Small intestine (tissue), 7 donors: ENCODE measurements at regions not wholly inside any gene's neighbourhood (a gene's known extent, or its start where the extent isn't known, plus 50 kb on each side); places are given as distances from the start of the nearest gene placed in this dataset.

Source experiments
- DNase-seq, 2 donors: peaks; one replicate each; pipeline versions ENCODE4 v3.0.0 to v3.0.0-alpha.2; 2013
- FAIRE-seq: peaks from 2 replicates; lab custom pipeline; 2012; peaks lifted over from hg19 to GRCh38; lab: Jason Lieb, UNC
- H3K27ac ChIP-seq, 3 donors: one replicate each; pipeline ENCODE4 v1.5.1; 2013; ENCODE audit warnings: low read length in 2 of 3, mild to moderate bottlenecking in 2 of 3, control low read depth in 1 of 3, inconsistent platforms in 1 of 3, low read depth in 1 of 3, moderate library complexity in 1 of 3
- H3K27me3 ChIP-seq, 3 donors: one replicate each; pipeline ENCODE4 v1.6.1; 2013; ENCODE audit warnings: low read length in 3 of 3, inconsistent platforms in 1 of 3; ENCODE audit not compliant: control insufficient read depth in 3 of 3, insufficient read depth in 3 of 3
- H3K36me3 ChIP-seq, 3 donors: one replicate each; pipeline ENCODE4 v1.6.1; 2013; ENCODE audit warnings: low read length in 3 of 3, inconsistent platforms in 1 of 3, low read depth in 1 of 3, mild to moderate bottlenecking in 1 of 3, moderate library complexity in 1 of 3; ENCODE audit not compliant: control insufficient read depth in 3 of 3, insufficient read depth in 2 of 3
- H3K4me1 ChIP-seq, 3 donors: one replicate each; pipeline ENCODE4 v1.6.1; 2013; ENCODE audit warnings: low read length in 2 of 3, inconsistent platforms in 1 of 3, low read depth in 1 of 3, mild to moderate bottlenecking in 1 of 3, moderate library complexity in 1 of 3; ENCODE audit not compliant: control insufficient read depth in 3 of 3, insufficient read depth in 2 of 3
- H3K4me3 ChIP-seq, 3 donors: one replicate each; pipeline ENCODE4 v1.5.1; 2013; ENCODE audit warnings: low read length in 3 of 3, control low read depth in 1 of 3, inconsistent platforms in 1 of 3, low read depth in 1 of 3, mild to moderate bottlenecking in 1 of 3, moderate library complexity in 1 of 3
- H3K9me3 ChIP-seq, 2 donors: one replicate each; pipeline ENCODE4 v1.6.1; 2013; ENCODE audit warnings: low read depth in 1 of 2, low read length in 1 of 2; ENCODE audit not compliant: control insufficient read depth in 2 of 2, insufficient read depth in 1 of 2
- WGBS, 3 donors: extraction: QIAGEN DNeasy Blood & Tissue Kit; methylation state at CpG; one replicate each; pipeline ENCODE4 v1.1.7; 2013; 5-methylcytosine and 5-hydroxymethylcytosine counted together
- donor health status: healthy with polysubstance abuse.
- donor health status: control.
- donor health status: control.
- donor health status: Bipolar disorder and iron deficiency.
- donor health status: healthy.

DNA sequence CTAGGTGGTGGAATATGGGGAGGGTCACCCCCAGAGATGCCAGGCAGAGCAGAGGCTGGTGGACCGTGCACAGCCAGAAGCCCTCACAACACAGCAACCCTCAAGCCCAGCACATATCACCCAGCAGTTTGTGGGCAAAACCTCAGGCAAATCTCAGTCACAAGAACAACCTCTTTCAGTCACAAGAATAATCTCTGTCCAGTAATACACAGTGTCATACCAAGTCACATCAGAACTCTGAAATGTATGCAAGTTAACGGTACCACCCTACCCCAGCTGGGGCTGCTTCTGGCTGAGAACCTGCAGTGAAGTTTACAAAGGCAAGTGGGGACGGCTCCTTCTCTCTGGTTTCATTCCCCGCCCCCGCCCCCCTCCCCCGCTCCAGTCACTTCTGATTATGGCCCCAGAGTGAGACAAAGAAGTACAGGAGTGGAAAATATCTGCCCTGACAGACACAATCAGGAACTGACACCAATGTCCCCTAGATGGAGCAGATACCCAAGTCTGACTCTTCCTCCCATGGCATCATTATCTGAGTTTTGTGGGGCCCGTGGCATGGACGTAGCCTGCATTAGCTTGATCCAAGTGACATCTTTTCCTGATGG, 480.9 kb upstream of the TMEM132C start:
- FAIRE-seq (no peak), DNase-seq (no peak)
- WGBS, 3 donors, result 58 to 66% (median 65%) methylated on average over 8 of the region's 8 CpGs
- H3K27ac ChIP-seq, result no peak overlapping the region
- H3K4me3 ChIP-seq, result no peak overlapping the region
- no peaks in the 10 kb centered on the region for H3K9me3 ChIP-seq
- H3K36me3 ChIP-seq, result no peaks in the 10 kb centered on the region
- no peaks in the 10 kb centered on the region for H3K27me3 ChIP-seq
- no peaks in the 10 kb centered on the region for H3K4me1 ChIP-seq

DNA sequence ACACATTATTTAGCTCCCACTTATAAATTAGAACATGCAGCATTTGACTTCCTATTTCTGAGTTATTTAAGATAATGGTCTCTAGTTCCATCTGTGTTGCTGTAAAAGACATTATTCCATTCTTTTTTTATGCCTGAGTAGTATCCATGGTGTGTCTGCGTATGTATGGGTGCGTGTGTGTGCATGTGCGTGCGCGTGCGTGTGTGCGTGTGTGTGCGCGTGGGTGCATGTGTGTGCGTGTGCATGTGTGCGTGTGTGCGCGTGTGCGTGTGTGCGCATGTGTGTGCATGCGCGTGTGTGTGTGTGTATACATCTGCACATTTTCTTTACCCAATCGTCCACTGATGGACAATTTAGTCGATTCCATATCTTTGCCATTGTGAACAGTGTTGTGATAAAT, 479.4 kb upstream of the TMEM132C start:
- H3K27ac ChIP-seq, result no peak overlapping the region
- whole genome bisulfite sequencing, 3 donors, result 77 to 88% (median 87%) methylated on average over 19 of the region's 19 CpGs
- no peak for FAIRE-seq

DNA sequence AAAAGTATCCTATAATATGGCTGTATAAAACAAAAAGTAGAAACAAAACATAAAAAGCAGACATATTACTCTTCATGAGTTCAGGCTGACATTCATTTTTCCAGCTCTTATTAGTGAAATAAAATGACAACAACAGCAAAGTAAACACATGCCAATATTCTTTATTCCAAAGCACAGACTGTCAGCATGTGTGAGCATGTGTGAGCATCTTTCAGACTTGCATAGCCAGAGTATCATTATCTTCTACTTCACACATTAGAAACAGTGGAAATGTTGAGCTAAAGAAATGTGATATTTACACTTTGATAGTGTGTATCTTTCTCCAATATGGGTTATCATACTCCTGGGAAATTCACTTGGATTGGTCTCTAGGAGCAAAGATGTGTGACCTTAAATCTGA, 476.6 kb upstream of the TMEM132C start:
- Histone ChIP-seq H3K27me3 (no peaks in the 10 kb centered on the region), H3K36me3 (no peaks in the 10 kb centered on the region), H3K4me3 (no peak overlapping the region), H3K4me1 (no peaks in the 10 kb centered on the region), H3K27ac (no peak overlapping the region), H3K9me3 (no peaks in the 10 kb centered on the region)
- FAIRE-seq (no peak), DNase-seq (no peak)

More for the DNA sequence above, 479.4 kb upstream of the TMEM132C start:
- Histone ChIP-seq H3K4me3 (no peak overlapping the region), H3K27me3 (no peaks in the 10 kb centered on the region), H3K36me3 (no peaks in the 10 kb centered on the region), H3K4me1 (no peaks in the 10 kb centered on the region), H3K9me3 (no peaks in the 10 kb centered on the region)
- DNase-seq, result no peak

DNA sequence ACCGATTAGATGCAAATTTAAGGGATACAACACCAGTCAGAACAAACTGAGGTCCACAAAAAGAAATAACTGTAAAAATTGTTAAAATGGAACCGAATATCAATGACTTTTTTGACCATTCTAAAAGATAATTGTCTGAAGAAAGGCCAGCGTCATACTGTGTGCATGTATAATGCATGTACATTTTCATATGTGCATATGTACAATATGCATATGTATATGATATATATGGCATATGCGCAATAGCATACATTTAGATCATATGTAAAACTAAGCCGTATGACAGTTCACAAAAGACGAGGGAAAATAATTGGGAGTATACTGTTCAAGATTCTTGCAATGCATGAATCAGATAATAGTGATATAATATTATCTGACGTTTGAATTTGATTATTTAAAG, 475.8 kb upstream of the TMEM132C start:
- FAIRE-seq (no peak), DNase-seq (no peak)
- Histone ChIP-seq H3K27ac (no peak overlapping the region), H3K36me3 (no peaks in the 10 kb centered on the region), H3K4me3 (no peak overlapping the region), H3K9me3 (no peaks in the 10 kb centered on the region), H3K27me3 (no peaks in the 10 kb centered on the region), H3K4me1 (no peaks in the 10 kb centered on the region)
- 66 to 88% (median 77%) methylated on average over 7 of the region's 7 CpGs for WGBS, 3 donors

DNA sequence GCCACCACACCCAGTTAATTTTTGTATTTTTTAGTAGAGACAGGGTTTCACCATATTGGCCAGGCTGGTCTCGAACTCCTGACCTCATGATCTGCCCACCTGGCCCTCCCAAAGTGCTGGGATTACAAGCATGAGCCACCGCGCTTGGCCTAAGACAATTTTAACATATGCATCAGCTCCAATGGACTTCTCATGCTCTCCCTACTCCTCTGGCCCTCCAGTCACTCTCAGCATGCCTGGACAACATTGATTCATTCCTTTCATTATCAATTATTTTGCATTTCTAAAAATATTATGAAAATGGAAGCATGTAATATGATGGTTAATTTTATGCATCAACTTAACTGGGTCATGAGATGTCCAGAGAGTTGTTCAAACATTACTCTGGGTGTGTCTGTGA, 469.1 kb upstream of the TMEM132C start:
- FAIRE-seq (no peak), DNase-seq (no peak)
- 62 to 70% (median 63%) methylated on average over 3 of the region's 3 CpGs for WGBS, 3 donors
- H3K4me3 ChIP-seq, result no peak overlapping the region
- no peaks in the 10 kb centered on the region for H3K9me3 ChIP-seq
- no peaks in the 10 kb centered on the region for H3K27me3 ChIP-seq
- no peaks in the 10 kb centered on the region for H3K4me1 ChIP-seq
- no peak overlapping the region for H3K27ac ChIP-seq
- no peaks in the 10 kb centered on the region for H3K36me3 ChIP-seq

DNA sequence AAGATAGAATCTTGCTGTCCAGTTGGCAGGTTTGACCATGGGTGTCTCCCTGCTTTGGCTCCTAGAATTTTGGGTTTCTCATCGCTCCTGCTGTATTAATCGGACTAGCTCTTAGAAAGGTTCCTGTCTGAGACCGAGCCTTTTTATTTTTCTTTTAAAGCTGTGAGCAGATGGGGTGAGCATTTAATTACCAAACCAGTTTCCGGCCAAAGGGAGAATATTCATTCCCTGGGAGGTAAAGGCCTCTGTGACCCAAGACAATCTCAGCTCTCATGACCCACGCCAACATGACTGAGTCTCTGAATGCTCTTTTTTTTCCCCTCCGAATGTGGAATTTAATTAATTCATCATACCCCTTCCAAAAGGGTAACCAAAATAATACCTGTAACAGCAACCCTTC, 464.7 kb upstream of the TMEM132C start:
- FAIRE-seq (no peak), DNase-seq (no peak)
- 90 to 91% (median 90%) methylated on average over 6 of the region's 6 CpGs for WGBS, 3 donors
- Histone ChIP-seq H3K4me3 (no peak overlapping the region), H3K27ac (no peak overlapping the region), H3K36me3 (no peaks in the 10 kb centered on the region), H3K27me3 (no peaks in the 10 kb centered on the region), H3K4me1 (no peaks in the 10 kb centered on the region), H3K9me3 (no peaks in the 10 kb centered on the region)

DNA sequence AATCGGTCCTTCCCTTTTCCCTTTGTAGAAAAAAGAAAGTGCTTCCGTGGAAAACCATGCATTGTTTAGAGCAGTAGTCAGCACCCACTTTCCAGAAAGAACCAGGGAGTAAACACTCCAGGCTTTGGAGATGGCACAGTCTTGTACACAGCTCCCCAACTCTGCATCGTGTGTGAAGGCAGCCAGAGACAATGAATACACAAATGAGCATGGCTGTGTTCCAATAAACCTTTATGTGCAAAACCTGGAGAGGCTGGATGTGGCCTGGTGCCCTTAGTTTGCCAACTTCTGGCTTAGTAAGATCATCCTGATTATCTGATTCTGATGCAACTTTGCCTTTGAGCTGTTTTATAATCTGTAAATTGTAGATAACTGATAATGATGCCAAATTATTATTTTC, 463.4 kb upstream of the TMEM132C start:
- Histone ChIP-seq H3K27ac (no peak overlapping the region), H3K9me3 (no peaks in the 10 kb centered on the region), H3K27me3 (no peaks in the 10 kb centered on the region), H3K36me3 (no peaks in the 10 kb centered on the region), H3K4me3 (no peak overlapping the region), H3K4me1 (no peaks in the 10 kb centered on the region)
- no peak for DNase-seq
- 51 to 65% (median 59%) methylated on average over 3 of the region's 3 CpGs for WGBS, 3 donors
- no peak for FAIRE-seq

DNA sequence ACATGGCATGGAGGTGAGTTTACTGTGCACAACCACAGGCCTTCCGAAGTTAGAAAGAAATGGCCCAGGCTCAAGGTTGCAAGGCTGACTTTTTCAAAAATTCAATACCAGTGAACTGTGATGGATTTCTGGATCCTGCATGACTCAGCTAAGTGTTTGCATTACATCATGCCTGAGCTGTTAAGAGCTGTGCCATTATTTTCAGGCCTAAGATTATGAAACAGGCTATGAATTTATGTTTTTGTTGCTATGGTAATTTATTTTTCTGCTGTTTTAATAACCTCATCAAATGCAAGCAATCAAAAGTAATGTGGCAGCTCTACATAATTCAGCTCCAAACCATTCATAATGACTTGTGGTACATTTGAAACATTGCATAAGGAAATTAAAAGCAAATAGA, 457.7 kb upstream of the TMEM132C start:
- Histone ChIP-seq H3K9me3 (no peaks in the 10 kb centered on the region), H3K36me3 (no peaks in the 10 kb centered on the region), H3K4me3 (no peak overlapping the region), H3K4me1 (no peaks in the 10 kb centered on the region), H3K27ac (no peak overlapping the region), H3K27me3 (no peaks in the 10 kb centered on the region)
- FAIRE-seq (no peak), DNase-seq (peak in 1 of 2 donors; percentile 2)
- WGBS, 3 donors, result 22 to 45% (median 36%) methylated on average over 1 of the region's 1 CpG

DNA sequence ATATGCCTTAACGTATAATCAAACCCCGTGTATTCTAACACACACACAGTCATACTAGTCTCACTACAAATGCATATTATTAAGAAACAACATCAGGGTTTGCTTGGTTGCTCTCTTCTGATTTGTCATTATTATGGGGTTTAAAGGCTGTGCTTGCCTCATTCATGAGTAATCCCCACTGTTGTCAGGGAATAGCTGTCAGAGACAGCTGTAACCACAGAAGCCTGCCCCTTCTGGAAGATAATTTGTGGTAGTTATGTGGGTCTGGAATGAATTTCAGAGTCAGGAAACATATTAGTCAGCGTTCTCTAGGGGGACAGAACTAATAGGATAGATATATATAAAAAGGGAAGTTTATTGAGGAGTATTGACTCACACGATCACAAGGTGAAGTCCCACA, 456.9 kb upstream of the TMEM132C start:
- DNase-seq, result no peak
- FAIRE-seq, result no peak
- no peaks in the 10 kb centered on the region for H3K9me3 ChIP-seq
- H3K4me3 ChIP-seq, result no peak overlapping the region
- no peaks in the 10 kb centered on the region for H3K4me1 ChIP-seq
- H3K27me3 ChIP-seq, result no peaks in the 10 kb centered on the region
- H3K36me3 ChIP-seq, result no peaks in the 10 kb centered on the region
- WGBS, 3 donors, result 62 to 75% (median 72%) methylated on average over 4 of the region's 4 CpGs
- no peak overlapping the region for H3K27ac ChIP-seq
